Ammon's horn (tissue), 1 donor: ENCODE measurements at regions not wholly inside any gene's neighbourhood (a gene's known extent, or its start where the extent isn't known, plus 50 kb on each side); places are given as distances from the start of the nearest gene placed in this dataset.
"Not testable (repeated sequence)": the region's sequence is repeated elsewhere in the genome, so short reads cannot be mapped to it uniquely, and the experiment has no call there.

Source experiments
- DNase-seq: peaks from one replicate; pipeline ENCODE4 v3.0.0-alpha.2; 2016; ENCODE audit warnings: low spot score

DNA sequence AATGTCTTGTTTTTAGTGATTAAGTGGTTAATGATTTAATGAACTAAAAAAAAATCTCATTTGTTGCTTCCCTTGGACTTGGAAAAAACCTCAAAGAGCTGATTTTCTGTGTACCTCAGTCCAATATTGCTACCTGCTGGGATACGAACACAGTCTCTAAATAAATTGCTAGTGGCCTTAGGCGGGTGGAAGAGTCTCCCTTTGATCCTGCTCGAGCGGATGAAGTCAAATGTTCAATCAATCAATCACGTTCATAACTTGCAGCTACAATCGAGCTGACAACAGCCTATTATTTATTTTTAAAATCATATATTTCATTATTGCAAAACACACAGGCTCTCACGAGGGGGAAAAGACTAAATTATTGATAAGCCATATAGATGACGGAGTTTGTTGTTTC, 57.3 kb upstream of the HABP2 start:
- no peak for DNase-seq

DNA sequence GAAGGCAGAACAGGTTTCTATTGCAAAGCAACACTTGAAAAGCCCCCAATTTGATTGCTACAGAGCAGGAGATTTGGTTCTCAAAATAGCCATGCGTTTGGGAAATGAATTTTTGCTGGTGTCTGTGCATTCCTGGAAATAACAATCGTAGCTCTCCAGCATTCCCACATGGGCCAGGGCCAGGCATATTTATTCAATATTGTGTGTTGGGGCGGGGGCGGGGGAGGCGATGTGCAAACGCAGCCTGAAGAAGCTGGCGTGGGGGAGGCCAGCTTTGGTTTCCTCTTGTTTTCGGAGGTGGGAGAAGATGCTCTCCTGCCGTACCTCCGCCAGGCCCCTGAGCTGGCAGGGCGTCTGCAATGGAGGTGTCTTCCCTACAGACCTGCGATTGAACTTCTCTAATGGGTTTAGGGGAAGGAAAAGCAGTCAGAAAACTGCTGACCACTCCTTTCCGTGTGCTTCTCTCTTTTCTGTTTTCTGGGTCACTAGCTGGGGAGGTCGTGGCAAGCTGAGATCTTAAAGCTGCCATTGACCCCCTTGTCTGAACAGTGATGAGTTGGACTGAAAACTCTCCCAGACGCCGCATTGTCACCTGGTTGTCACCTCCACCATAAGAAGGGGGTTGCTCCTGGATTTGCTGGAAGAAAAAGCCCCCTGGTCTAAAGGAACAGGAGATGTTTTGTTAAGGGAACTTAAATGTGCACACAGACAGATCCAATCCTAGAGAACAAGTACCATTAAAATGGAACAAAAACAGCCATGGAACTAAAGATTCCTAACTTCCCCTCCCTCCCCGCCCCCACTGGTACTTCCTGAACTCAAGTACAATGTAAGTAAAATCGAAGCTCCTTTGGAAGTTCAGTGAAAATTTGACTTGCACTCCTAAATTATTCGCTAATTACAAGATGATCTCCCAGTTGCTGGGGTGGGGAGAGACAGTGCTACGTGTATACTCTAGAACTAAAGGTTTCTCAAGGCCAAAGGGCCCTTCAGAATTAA, 56.4 kb upstream of the HABP2 start:
- DNase-seq = no peak

- no peak for DNase-seq
These were observed 55.7 kb upstream of the HABP2 start for GRCh38 chr10:113497198-113497597.

DNA sequence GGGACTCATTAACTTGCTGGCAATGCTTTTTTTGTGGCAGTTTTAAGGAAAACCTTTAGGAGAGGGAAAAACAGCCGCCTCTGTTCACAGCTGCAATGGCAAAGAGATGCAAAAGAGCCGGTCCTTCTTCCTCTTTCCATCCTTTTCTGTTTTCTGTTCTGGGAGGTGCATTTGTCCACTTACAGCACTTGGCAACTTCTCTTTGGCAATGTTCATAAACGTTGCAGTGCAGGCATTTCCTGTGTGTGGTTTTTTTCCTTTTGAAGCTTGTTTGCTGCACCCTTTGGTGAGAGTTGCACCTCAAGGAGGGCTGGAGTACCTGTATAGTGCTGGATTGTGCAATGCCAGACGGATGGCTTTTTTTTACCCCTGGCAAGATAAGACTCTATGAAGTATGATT, 53.9 kb upstream of the HABP2 start:
- no peak for DNase-seq

DNA sequence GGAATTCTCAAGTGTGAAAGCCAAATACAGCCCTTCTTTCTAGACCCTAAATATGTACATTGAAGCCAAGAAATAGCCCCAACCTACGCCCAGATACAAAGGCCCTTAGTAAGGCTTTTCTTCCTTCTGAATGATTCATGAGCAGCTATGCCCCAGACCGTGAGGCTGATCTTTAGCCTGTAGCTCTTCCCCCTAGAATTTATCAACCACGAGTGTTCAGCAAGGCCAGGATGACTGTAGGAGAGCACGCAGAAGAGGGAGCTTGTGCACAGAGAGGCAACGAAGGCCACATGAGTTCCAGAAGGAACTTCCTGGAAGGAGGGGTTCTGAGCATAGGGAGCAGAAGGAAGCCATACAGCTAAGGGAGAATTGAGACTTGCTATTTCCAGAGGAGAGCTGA, 53.0 kb upstream of the HABP2 start:
- DNase-seq = no peak

- not testable (repeated sequence) for DNase-seq
These were observed 51.8 kb upstream of the HABP2 start for GRCh38 chr10:113501031-113501430.
